ENCODE measurements at regions not wholly inside any gene's neighbourhood (a gene's known extent, or its start where the extent isn't known, plus 50 kb on each side); places are given as distances from the start of the nearest gene placed in this dataset.

DNA sequence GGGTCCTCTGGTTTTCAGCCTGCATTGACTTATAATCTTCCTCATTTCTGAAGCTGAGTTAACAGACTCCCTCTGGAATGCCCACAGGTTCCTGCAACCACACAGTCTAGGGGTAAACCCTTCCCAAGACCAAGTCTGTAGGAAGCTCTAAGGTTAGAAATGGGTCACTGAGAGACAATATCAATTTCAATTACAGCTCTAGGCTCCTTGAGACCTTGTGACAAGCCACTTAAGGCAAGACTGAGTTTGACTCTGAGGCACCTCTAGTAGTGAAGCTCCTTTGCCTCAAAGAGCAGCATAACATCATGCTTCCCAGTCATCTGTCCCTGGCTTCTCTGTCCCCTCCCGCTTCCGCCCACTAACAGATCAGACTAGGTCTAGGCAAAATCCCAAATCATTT is 333.2 kb upstream of the JARID2 start:
- ChIA-PET CTCF (no interaction called here), POLR2A (ENCODE audit: unreplicated experiment) (no interaction called here)
- no peak overlapping the region for H3K27ac ChIP-seq
- intact Hi-C loops (cut with micrococcal nuclease; ENCODE audit: unreplicated experiment): no loop called here
- no peaks in the 10 kb centered on the region for H3K27me3 ChIP-seq (ENCODE audit: insufficient read depth, low read depth)
- DNase-seq: no peak
- no peak overlapping the region for H3K4me2 ChIP-seq
- no peaks in the 10 kb centered on the region for H3K36me3 ChIP-seq (ENCODE audit: low read depth)
- no peaks in the 10 kb centered on the region for H3F3A ChIP-seq (ENCODE audit: insufficient read depth, low read depth)
- H3K9me2 ChIP-seq (ENCODE audit: insufficient read depth): no peaks in the 10 kb centered on the region; the same call in 1 of the 2 replicates
- no peak overlapping the region for H2AFZ ChIP-seq
- BruUV-seq (replicated peaks): no TSS peak
- TF ChIP-seq, protein P1, sequence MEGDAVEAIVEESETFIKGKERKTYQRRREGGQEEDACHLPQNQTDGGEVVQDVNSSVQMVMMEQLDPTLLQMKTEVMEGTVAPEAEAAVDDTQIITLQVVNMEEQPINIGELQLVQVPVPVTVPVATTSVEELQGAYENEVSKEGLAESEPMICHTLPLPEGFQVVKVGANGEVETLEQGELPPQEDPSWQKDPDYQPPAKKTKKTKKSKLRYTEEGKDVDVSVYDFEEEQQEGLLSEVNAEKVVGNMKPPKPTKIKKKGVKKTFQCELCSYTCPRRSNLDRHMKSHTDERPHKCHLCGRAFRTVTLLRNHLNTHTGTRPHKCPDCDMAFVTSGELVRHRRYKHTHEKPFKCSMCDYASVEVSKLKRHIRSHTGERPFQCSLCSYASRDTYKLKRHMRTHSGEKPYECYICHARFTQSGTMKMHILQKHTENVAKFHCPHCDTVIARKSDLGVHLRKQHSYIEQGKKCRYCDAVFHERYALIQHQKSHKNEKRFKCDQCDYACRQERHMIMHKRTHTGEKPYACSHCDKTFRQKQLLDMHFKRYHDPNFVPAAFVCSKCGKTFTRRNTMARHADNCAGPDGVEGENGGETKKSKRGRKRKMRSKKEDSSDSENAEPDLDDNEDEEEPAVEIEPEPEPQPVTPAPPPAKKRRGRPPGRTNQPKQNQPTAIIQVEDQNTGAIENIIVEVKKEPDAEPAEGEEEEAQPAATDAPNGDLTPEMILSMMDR (conservative IDR thresholded peaks at IDR 0.05): no peak
- no peak for TF ChIP-seq EZH2 (IDR thresholded peaks at IDR 0.05; ENCODE audit: low read depth)
- H3K79me2 ChIP-seq (ENCODE audit: low read depth): no peaks in the 10 kb centered on the region
- H3K4me1 ChIP-seq (replicated peaks; ENCODE audit: insufficient read depth): peaks cover 10% of the 10 kb centered on the region; the same call in 1 of the 2 replicates
- H4K20me1 ChIP-seq (ENCODE audit: insufficient read depth): no peaks in the 10 kb centered on the region
- no peaks in the 10 kb centered on the region for H3K9me3 ChIP-seq (ENCODE audit: insufficient read depth, low read depth)
- H3K4me3 ChIP-seq: no peak overlapping the region

DNA sequence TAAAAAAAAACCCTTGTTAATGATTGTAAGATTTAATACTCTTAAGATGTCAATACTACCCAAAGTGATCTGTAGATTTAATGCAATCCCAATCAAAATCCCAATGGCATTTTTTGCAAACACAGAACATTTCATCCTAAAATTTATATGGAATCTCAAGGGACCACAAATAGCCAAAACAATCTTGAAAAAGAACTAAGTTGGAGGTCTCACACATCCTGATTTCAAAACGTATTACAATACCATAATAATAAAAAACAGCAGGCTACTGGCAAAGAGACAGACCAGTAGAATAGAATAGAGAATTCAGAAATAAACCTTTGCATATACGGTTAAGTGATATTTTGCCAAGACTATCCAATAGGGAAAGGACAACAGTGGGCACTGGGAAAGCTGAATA is 331.9 kb upstream of the JARID2 start:
- H3F3A ChIP-seq (ENCODE audit: insufficient read depth, low read depth): no peaks in the 10 kb centered on the region
- ChIA-PET CTCF (no interaction called here), POLR2A (ENCODE audit: unreplicated experiment) (no interaction called here)
- no peak for DNase-seq
- BruUV-seq (replicated peaks): no TSS peak
- TF ChIP-seq EZH2 (IDR thresholded peaks at IDR 0.05; ENCODE audit: low read depth): no peak
- TF ChIP-seq, protein P1 (conservative IDR thresholded peaks at IDR 0.05): no peak
- no peaks in the 10 kb centered on the region for H3K9me3 ChIP-seq (ENCODE audit: insufficient read depth, low read depth)
- H3K79me2 ChIP-seq (ENCODE audit: low read depth): no peaks in the 10 kb centered on the region
- no peaks in the 10 kb centered on the region for H3K27me3 ChIP-seq (ENCODE audit: insufficient read depth, low read depth)
- no peaks in the 10 kb centered on the region; the same call in 1 of the 2 replicates for H3K9me2 ChIP-seq (ENCODE audit: insufficient read depth)
- H3K4me2 ChIP-seq: no peak overlapping the region
- intact Hi-C loops (cut with micrococcal nuclease; ENCODE audit: unreplicated experiment): no loop called here
- no peaks in the 10 kb centered on the region for H4K20me1 ChIP-seq (ENCODE audit: insufficient read depth)
- H3K36me3 ChIP-seq (ENCODE audit: low read depth): no peaks in the 10 kb centered on the region
- no peak overlapping the region for H3K27ac ChIP-seq
- H3K4me1 ChIP-seq (replicated peaks; ENCODE audit: insufficient read depth): peaks cover 10% of the 10 kb centered on the region; the same call in 1 of the 2 replicates
- no peak overlapping the region for H2AFZ ChIP-seq
- H3K4me3 ChIP-seq: no peak overlapping the region

DNA sequence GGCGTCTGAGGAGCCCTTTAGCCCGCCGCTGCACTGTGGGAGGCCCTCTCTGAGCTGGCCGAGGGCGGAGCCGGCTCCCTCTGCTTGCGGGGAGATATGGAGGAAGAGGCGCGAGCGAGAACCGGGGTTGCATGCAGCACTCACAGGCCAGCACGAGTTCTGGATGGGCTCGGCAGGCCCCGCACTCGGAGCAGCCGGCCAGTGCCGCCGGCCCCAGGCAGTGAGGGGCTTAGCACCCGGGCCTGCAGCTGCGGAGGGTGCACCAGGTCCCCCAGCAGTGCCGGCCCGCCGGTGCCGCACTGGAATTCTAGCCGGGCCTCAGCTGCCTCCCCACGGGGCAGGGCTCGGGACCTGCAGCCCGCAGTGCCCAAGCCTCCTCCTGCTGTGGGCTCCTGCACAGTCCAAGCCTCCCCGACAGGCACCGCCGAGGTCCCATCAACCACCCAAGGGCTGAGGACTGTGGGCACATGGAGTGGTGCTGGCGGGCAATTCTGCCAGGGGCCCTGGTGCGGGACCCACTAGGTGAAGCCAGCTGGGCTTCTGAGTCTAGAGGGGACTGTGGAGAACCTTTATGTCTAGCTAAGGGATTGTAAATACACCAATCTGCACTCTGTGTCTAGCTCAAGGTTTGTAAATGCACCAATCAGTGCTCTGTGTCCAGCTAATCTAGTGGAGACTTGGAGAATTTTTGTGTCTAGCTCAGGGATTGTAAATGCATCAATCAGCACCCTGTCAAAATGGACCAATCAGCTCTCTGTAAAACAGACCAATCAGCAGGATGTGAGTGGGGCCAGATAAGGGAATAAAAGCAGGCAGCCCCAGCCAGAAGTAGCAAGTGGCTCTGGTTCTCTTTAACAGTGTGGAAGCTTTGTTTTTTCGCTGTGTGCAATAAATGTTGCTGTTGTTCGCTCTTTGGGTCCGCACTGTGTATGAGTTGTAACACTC is 329.7 kb upstream of the JARID2 start:
- Histone ChIP-seq H3K27me3 (ENCODE audit: insufficient read depth, low read depth) (no peaks in the 10 kb centered on the region), H2AFZ (no peak overlapping the region), H3K4me2 (no peak overlapping the region), H3F3A (ENCODE audit: insufficient read depth, low read depth) (no peaks in the 10 kb centered on the region), H3K36me3 (ENCODE audit: low read depth) (no peaks in the 10 kb centered on the region), H3K9me3 (ENCODE audit: insufficient read depth, low read depth) (no peaks in the 10 kb centered on the region), H3K9me2 (ENCODE audit: insufficient read depth) (no peaks in the 10 kb centered on the region; the same call in 1 of the 2 replicates), H3K4me1 (replicated peaks; ENCODE audit: insufficient read depth) (peaks cover 10% of the 10 kb centered on the region; the same call in 1 of the 2 replicates), H4K20me1 (ENCODE audit: insufficient read depth) (no peaks in the 10 kb centered on the region), H3K27ac (no peak overlapping the region), H3K4me3 (no peak overlapping the region), H3K79me2 (ENCODE audit: low read depth) (no peaks in the 10 kb centered on the region)
- CTCF ChIA-PET: interaction anchor here (0.7 kb wide), 1 partner anchor 290 kb away, joined by 3 read pairs; no protein-coding TSS in a partner anchor
- POLR2A ChIA-PET (ENCODE audit: unreplicated experiment): no interaction called here
- intact Hi-C loops (cut with micrococcal nuclease; ENCODE audit: unreplicated experiment): no loop called here
- TF ChIP-seq, protein P1 (conservative IDR thresholded peaks at IDR 0.05): no peak
- no peak for TF ChIP-seq EZH2 (IDR thresholded peaks at IDR 0.05; ENCODE audit: low read depth)
- DNase-seq: no peak
- no TSS peak for BruUV-seq (replicated peaks)
